SK-N-SH treated with all-trans-retinoic acid at 6 μM for 48 hours (cell line): ENCODE measurements at regions not wholly inside any gene's neighbourhood (a gene's known extent, or its start where the extent isn't known, plus 50 kb on each side); places are given as distances from the start of the nearest gene placed in this dataset.

Experiments
- ATAC-seq: fragments of 200-7000 bp; cut with Tn5 transposase; 3 replicates; pipeline ENCODE4 v1.9.1; 2020; ENCODE audit warnings: mild to moderate bottlenecking, moderate library complexity
- ARNTL ChIP-seq: fragments of 450-650 bp; formaldehyde crosslinking; IDR thresholded peaks from 2 replicates; pipeline ENCODE4 v1.5.0; 2020; ENCODE audit warnings: low read depth, mild to moderate bottlenecking, moderate library complexity, borderline replicate concordance
- BACH2 ChIP-seq: fragments of 250-450 bp; sonication (Bioruptor Pico); IDR thresholded peaks from 2 replicates; pipeline ENCODE4 v1.9.0; 2021; ENCODE audit warnings: mild to moderate bottlenecking, borderline replicate concordance
- CREB5 ChIP-seq: fragments of 250-450 bp; sonication (Bioruptor Pico); IDR thresholded peaks from 2 replicates; pipeline ENCODE4 v1.5.1; 2020; ENCODE audit warnings: low read depth, mild to moderate bottlenecking, moderate library complexity
- CSDC2 ChIP-seq: fragments of 250-450 bp; sonication (Bioruptor Pico); IDR thresholded peaks from 2 replicates; pipeline ENCODE4 v1.5.0; 2020; ENCODE audit warnings: mild to moderate bottlenecking, moderate library complexity
- CSRNP3 ChIP-seq: fragments of 250-450 bp; sonication (Bioruptor Pico); IDR thresholded peaks from 2 replicates; pipeline ENCODE4 v1.5.1; 2021; ENCODE audit warnings: mild to moderate bottlenecking, moderate library complexity
- ESRRG ChIP-seq: fragments of 250-450 bp; sonication (Bioruptor Pico); IDR thresholded peaks from 2 replicates; pipeline ENCODE4 v1.6.1; 2021; ENCODE audit warnings: mild to moderate bottlenecking
- GLIS3 ChIP-seq: fragments of 250-450 bp; sonication (Bioruptor Pico); IDR thresholded peaks from 2 replicates; pipeline ENCODE4 v1.5.0; 2020; ENCODE audit warnings: mild to moderate bottlenecking, moderate library complexity
- OSR1 ChIP-seq: fragments of 250-450 bp; sonication (Bioruptor Pico); IDR thresholded peaks from 2 replicates; pipeline ENCODE4 v1.8.0; 2022; ENCODE audit warnings: moderate library complexity, mild to moderate bottlenecking, inconsistent platforms
- PATZ1 ChIP-seq: fragments of 250-450 bp; sonication (Bioruptor Pico); IDR thresholded peaks from 2 replicates; pipeline ENCODE4 v1.8.0; 2020; ENCODE audit warnings: mild to moderate bottlenecking, moderate library complexity, borderline replicate concordance
- PPARA ChIP-seq: fragments of 250-450 bp; sonication (Bioruptor Pico); IDR thresholded peaks from 2 replicates; pipeline ENCODE4 v1.5.0; 2020; ENCODE audit warnings: mild to moderate bottlenecking, borderline replicate concordance
- RARB ChIP-seq: fragments of 250-450 bp; sonication (Bioruptor Pico); IDR thresholded peaks from 2 replicates; pipeline ENCODE4 v1.8.0; 2021; ENCODE audit warnings: mild to moderate bottlenecking, moderate library complexity
- SNAI2 ChIP-seq: fragments of 250-450 bp; sonication (Bioruptor Pico); IDR thresholded peaks from 2 replicates; pipeline ENCODE4 v1.5.0; 2020; ENCODE audit warnings: mild to moderate bottlenecking, moderate library complexity
- TOX ChIP-seq: fragments of 250-450 bp; sonication (Bioruptor Pico); IDR thresholded peaks from 2 replicates; pipeline ENCODE4 v1.8.0; 2021; ENCODE audit warnings: mild to moderate bottlenecking, moderate library complexity, borderline replicate concordance
- TSHZ2 ChIP-seq: fragments of 250-450 bp; sonication (Bioruptor Pico); IDR thresholded peaks from 2 replicates; pipeline ENCODE4 v1.5.0; 2020; ENCODE audit warnings: mild to moderate bottlenecking, moderate library complexity
- ZC3H10 ChIP-seq: fragments of 250-450 bp; sonication (Bioruptor Pico); IDR thresholded peaks from 2 replicates; pipeline ENCODE4 v1.5.1; 2021; ENCODE audit warnings: mild to moderate bottlenecking, moderate library complexity
- ZFP3 ChIP-seq: fragments of 250-450 bp; sonication (Bioruptor Pico); IDR thresholded peaks from 2 replicates; pipeline ENCODE4 v1.5.0; 2020; ENCODE audit warnings: mild to moderate bottlenecking, moderate library complexity
- ZFP30 ChIP-seq: fragments of 450-650 bp; formaldehyde crosslinking; IDR thresholded peaks from 2 replicates; pipeline ENCODE4 v1.5.0; 2022; ENCODE audit warnings: mild to moderate bottlenecking, moderate library complexity
- ZNF70 ChIP-seq: fragments of 450-650 bp; formaldehyde crosslinking; IDR thresholded peaks from 2 replicates; pipeline ENCODE4 v1.5.0; 2020; ENCODE audit warnings: mild to moderate bottlenecking, moderate library complexity

GRCh38 chr10:111211241-111211640, 134.4 kb downstream of the ADRA2A start:
- no peak for TF ChIP-seq PPARA
- no peak for ATAC-seq

GRCh38 chr10:111211706-111212105, 134.9 kb downstream of the ADRA2A start:
- ATAC-seq, result no peak
- TF ChIP-seq ESRRG (CRISPR knock-in tag), result no peak
- TF ChIP-seq, all 23 proteins: peak for 0

- ATAC-seq, result no peak
Observed at GRCh38 chr10:111221682-111222480, 145.1 kb downstream of the ADRA2A start.

More at GRCh38 chr10:111221682-111222480, 145.1 kb downstream of the ADRA2A start:
- TF ChIP-seq ZFP3 (CRISPR knock-in tag), result no peak
- no peak for TF ChIP-seq ZC3H10 (CRISPR knock-in tag)
- TF ChIP-seq RARB (CRISPR knock-in tag), result no peak
- TF ChIP-seq TSHZ2 (CRISPR knock-in tag), result no peak
- TF ChIP-seq ARNTL (CRISPR knock-in tag), result no peak
- TF ChIP-seq OSR1 (CRISPR knock-in tag), result no peak
- no peak for TF ChIP-seq ZNF70 (CRISPR knock-in tag)
- TF ChIP-seq CREB5 (CRISPR knock-in tag), result no peak
- TF ChIP-seq BACH2, result no peak
- TF ChIP-seq ZFP30 (CRISPR knock-in tag), result no peak
- no peak for TF ChIP-seq TOX (CRISPR knock-in tag)
- TF ChIP-seq GLIS3 (CRISPR knock-in tag), result no peak
- TF ChIP-seq PPARA, result no peak
- TF ChIP-seq PATZ1 (CRISPR knock-in tag), result no peak
- no peak for TF ChIP-seq ESRRG (CRISPR knock-in tag)
- no peak for TF ChIP-seq SNAI2 (CRISPR knock-in tag)
- no peak for TF ChIP-seq CSDC2
- no peak for TF ChIP-seq CSRNP3 (CRISPR knock-in tag)
- TF ChIP-seq, all 23 proteins: peak for 0
